MG63 (cell line): ENCODE measurements at regions not wholly inside any gene's neighbourhood (a gene's known extent, or its start where the extent isn't known, plus 50 kb on each side); places are given as distances from the start of the nearest gene placed in this dataset.
A peak's percentile ranks its signal among the peaks of the same experiment; 100 is the strongest.

Source experiments
- DNase-seq: peaks from one replicate; pipeline ENCODE4 v3.0.0-alpha.2; 2020
- H3K27me3 ChIP-seq: fragments of 250-450 bp; sonication (Bioruptor Pico); 2 replicates; pipeline ENCODE4 v1.5.1; 2020; ENCODE audit warnings: mild to moderate bottlenecking, moderate library complexity
- H3K36me3 ChIP-seq: fragments of 250-450 bp; sonication (Bioruptor Pico); 2 replicates; pipeline ENCODE4 v1.5.1; 2020; ENCODE audit warnings: mild to moderate bottlenecking, moderate library complexity
- H3K4me3 ChIP-seq: fragments of 250-450 bp; sonication (Bioruptor Pico); 2 replicates; pipeline ENCODE4 v1.5.1; 2020; ENCODE audit warnings: mild to moderate bottlenecking, moderate library complexity
- H3K9me3 ChIP-seq: fragments of 250-450 bp; sonication (Bioruptor Pico); 2 replicates; pipeline ENCODE4 v1.5.1; 2020; ENCODE audit warnings: mild to moderate bottlenecking, moderate library complexity

- no peaks in the 10 kb centered on the region for H3K36me3 ChIP-seq
- no peak overlapping the region for H3K4me3 ChIP-seq
- no peak for DNase-seq
- H3K27me3 ChIP-seq, result no peaks in the 10 kb centered on the region
- no peaks in the 10 kb centered on the region for H3K9me3 ChIP-seq
Observed at GRCh38 chr5:160175438-160176218, 53.7 kb upstream of the FABP6 start.

- Histone ChIP-seq H3K27me3 (no peaks in the 10 kb centered on the region), H3K9me3 (no peaks in the 10 kb centered on the region), H3K4me3 (no peak overlapping the region), H3K36me3 (no peaks in the 10 kb centered on the region)
- no peak for DNase-seq
Observed at GRCh38 chr5:160174780-160175437, 54.4 kb upstream of the FABP6 start.

- no peak for DNase-seq
- no peaks in the 10 kb centered on the region for H3K9me3 ChIP-seq
- no peaks in the 10 kb centered on the region for H3K27me3 ChIP-seq
- no peaks in the 10 kb centered on the region for H3K36me3 ChIP-seq
- H3K4me3 ChIP-seq, result no peak overlapping the region
Observed at GRCh38 chr5:160174290-160174689, 55.0 kb upstream of the FABP6 start.

- H3K9me3 ChIP-seq, result no peaks in the 10 kb centered on the region
- no peaks in the 10 kb centered on the region for H3K27me3 ChIP-seq
- no peak for DNase-seq
- H3K4me3 ChIP-seq, result no peak overlapping the region
- H3K36me3 ChIP-seq, result no peaks in the 10 kb centered on the region
Observed at GRCh38 chr5:160171666-160172065, 52.4 kb upstream of the PWWP2A start.

- DNase-seq, result peak; percentile 84
- H3K4me3 ChIP-seq, result no peak overlapping the region
- no peaks in the 10 kb centered on the region for H3K9me3 ChIP-seq
- H3K27me3 ChIP-seq, result no peaks in the 10 kb centered on the region
- no peaks in the 10 kb centered on the region for H3K36me3 ChIP-seq
Observed at GRCh38 chr5:160169326-160169725, 50.1 kb upstream of the PWWP2A start.
